ENCODE measurements at regions not wholly inside any gene's neighbourhood (a gene's known extent, or its start where the extent isn't known, plus 50 kb on each side); places are given as distances from the start of the nearest gene placed in this dataset.

DNA sequence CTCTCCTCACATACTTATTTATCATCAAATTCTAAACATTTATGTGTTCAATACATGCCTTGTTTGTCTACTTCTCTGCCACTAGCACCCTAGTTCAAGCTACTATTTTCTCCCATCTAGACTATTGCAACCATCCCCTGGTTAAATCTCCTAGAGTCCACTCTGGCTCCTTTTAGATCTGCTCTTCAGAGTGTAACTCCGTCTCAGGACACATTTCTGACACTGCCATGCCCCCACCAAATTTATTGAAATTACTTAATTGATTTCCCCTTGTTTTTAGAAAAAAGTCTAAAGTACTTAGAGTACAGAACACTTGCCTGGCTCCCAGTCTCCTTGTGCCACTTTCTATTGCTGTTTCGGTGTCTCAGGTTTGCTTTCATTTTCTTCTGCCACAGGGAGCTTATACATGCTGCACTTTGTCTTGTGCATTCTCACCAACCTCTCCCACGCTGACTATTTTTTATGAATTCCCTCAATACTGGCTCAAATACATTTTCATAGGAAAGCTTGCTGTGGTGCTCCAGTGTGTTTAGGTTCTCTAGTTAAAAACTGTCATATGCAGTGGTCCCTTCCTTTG, 792.3 kb downstream of the DIPK2A start:
- Histone ChIP-seq H3K4me1 (ENCODE audit: insufficient read depth, low read length) (no peaks in the 10 kb centered on the region), H2AFZ (ENCODE audit: low read depth, low read length) (no peak overlapping the region), H3K4me3 (ENCODE audit: low read length) (no peak overlapping the region), H3K36me3 (ENCODE audit: insufficient read depth, low read length) (no peaks in the 10 kb centered on the region), H3K27me3 (ENCODE audit: insufficient read depth, low read length) (no peaks in the 10 kb centered on the region), H3K9me3 (ENCODE audit: low read length) (no peaks in the 10 kb centered on the region)

DNA sequence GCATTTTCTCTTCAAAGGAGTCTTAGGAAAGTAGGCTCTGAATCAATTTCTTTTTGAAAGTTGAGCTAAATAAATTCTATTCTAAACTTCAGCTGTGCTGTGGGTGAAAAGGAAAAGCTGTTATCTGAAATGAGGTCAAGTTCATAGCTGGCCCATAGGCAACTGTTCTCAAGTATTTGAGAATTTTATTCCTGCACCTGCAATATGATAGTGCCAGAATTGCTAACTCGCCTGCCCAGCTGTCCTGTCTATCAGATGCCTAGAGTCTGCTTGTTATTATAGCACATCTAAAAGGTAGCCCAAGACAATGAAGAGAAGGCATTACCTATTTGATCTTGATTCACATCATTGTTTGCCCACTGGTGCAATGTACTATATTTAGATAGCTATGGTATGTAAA, 798.7 kb downstream of the DIPK2A start:
- Histone ChIP-seq H3K4me1 (ENCODE audit: insufficient read depth, low read length) (peaks cover 14% of the 10 kb centered on the region), H3K36me3 (ENCODE audit: insufficient read depth, low read length) (no peaks in the 10 kb centered on the region), H3K4me3 (ENCODE audit: low read length) (no peak overlapping the region)

DNA sequence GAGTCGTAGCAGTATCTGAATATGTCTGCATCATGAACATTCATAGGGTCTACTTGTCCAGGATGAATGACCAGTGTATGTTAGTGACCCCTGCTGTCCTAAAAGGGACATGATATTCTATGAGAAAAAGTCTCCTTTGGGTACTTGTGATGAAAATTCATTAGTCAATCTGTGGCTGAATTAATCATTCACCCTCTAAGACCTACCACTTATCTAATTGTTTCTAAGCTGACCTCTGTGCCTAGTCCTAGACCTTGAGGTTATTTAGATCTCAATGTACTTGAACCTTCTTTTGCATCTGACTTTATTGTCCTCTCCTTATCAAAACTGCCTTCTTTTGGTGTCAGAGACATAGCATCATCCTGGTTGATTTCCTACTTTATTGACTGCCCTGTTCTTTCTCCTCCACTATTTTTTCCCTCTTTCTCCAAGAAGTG, 799.3 kb downstream of the DIPK2A start:
- no peaks in the 10 kb centered on the region for H3K9me3 ChIP-seq (ENCODE audit: low read length)
- H3K36me3 ChIP-seq (ENCODE audit: insufficient read depth, low read length) = no peaks in the 10 kb centered on the region
- H3K4me1 ChIP-seq (ENCODE audit: insufficient read depth, low read length) = peaks cover 14% of the 10 kb centered on the region
- no peak overlapping the region for H3K4me3 ChIP-seq (ENCODE audit: low read length)
- no peak overlapping the region for H2AFZ ChIP-seq (ENCODE audit: low read depth, low read length)
- no peaks in the 10 kb centered on the region for H3K27me3 ChIP-seq (ENCODE audit: insufficient read depth, low read length)

More for the DNA sequence above, 798.7 kb downstream of the DIPK2A start:
- H3K9me3 ChIP-seq (ENCODE audit: low read length) = no peaks in the 10 kb centered on the region
- H3K27me3 ChIP-seq (ENCODE audit: insufficient read depth, low read length) = no peaks in the 10 kb centered on the region
- no peak overlapping the region for H2AFZ ChIP-seq (ENCODE audit: low read depth, low read length)

DNA sequence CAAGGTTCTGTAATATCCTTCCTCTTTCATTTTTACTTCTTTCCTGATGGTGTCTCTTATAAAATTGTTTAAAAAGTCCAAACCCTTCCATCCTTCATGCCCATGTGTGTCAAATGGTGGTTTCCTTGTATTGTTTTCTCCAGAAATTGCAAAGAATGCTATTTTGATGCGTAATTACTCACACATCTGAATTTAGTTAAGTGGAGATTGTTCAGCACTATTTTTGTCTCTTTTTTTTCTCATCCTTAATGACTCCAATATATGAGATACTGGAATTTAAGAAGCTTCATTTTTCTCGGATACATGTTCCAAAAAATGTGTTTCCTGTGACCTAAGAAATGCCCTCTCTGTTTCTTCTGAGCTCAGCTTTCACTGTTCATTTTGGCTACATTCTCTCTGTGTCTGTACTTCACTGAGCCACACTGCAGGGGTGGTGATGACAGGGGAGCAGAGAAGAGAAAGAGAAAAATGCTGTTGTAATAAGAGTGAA, 799.8 kb downstream of the DIPK2A start:
- no peaks in the 10 kb centered on the region for H3K36me3 ChIP-seq (ENCODE audit: insufficient read depth, low read length)
- no peaks in the 10 kb centered on the region for H3K9me3 ChIP-seq (ENCODE audit: low read length)
- H2AFZ ChIP-seq (ENCODE audit: low read depth, low read length) = no peak overlapping the region
- no peaks in the 10 kb centered on the region for H3K27me3 ChIP-seq (ENCODE audit: insufficient read depth, low read length)
- H3K4me3 ChIP-seq (ENCODE audit: low read length) = no peak overlapping the region
- H3K4me1 ChIP-seq (ENCODE audit: insufficient read depth, low read length) = peaks cover 14% of the 10 kb centered on the region

DNA sequence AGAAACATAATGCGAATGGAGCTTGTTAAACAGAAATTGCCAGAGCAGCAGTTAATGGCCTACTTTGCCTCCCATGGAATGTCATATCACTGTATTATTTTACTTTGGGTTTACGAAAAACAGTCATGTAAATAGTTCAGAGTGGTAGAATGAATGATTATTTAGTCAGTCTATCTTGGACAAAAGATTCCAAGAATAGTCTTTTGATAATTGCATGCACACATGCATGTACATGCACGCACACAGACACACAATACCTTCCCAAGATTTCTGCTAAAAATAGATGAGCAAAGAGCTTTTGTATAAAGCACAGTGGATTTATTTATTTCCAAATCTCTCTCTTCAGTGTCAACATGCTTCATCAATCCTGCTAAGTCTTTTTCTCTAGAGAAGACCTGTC, 800.7 kb downstream of the DIPK2A start:
- Histone ChIP-seq H3K9me3 (ENCODE audit: low read length) (no peaks in the 10 kb centered on the region), H3K36me3 (ENCODE audit: insufficient read depth, low read length) (no peaks in the 10 kb centered on the region), H3K4me3 (ENCODE audit: low read length) (no peak overlapping the region), H2AFZ (ENCODE audit: low read depth, low read length) (no peak overlapping the region), H3K27me3 (ENCODE audit: insufficient read depth, low read length) (no peaks in the 10 kb centered on the region), H3K4me1 (ENCODE audit: insufficient read depth, low read length) (peaks cover 14% of the 10 kb centered on the region)

DNA sequence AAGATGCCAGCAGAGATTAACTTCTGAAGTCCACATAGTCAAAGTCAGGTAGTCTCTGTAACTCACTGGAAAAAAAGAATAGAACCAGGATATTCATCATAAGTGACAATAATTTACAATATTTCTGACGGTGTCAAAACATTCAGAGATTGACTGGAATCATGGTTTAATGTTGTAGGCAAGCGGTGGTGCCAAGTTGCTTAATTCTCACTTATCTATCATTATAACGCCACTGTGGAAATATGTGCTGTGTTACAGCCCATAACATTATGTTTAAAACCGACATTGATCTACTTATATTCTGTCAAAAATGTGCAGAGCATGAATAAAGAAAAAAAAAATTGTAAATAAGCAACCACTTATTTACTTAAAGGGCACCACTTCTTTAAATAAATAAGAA, 801.7 kb downstream of the DIPK2A start:
- Histone ChIP-seq H3K4me3 (ENCODE audit: low read length) (no peak overlapping the region), H2AFZ (ENCODE audit: low read depth, low read length) (no peak overlapping the region), H3K9me3 (ENCODE audit: low read length) (no peaks in the 10 kb centered on the region), H3K27me3 (ENCODE audit: insufficient read depth, low read length) (no peaks in the 10 kb centered on the region), H3K36me3 (ENCODE audit: insufficient read depth, low read length) (no peaks in the 10 kb centered on the region), H3K4me1 (ENCODE audit: insufficient read depth, low read length) (peaks cover 14% of the 10 kb centered on the region)

DNA sequence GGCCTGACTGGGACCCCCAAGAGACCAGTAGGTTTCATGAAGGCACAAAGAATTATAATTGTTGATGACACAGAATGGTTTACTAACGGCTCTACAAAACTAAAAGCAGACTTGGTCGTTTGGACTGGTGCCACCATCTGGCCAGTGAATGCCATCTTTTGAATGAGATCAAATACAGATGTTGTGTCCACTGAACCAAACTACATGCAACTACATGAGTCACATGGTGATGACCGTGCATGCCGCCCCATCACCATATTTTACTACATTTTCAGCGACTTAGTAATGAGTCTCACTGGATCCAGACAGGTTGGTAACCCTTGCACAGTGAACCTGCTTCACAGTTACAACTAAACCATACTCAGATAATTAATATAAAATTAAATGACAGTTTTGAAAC, 803.3 kb downstream of the DIPK2A start:
- H3K4me1 ChIP-seq (ENCODE audit: insufficient read depth, low read length) = peaks cover 14% of the 10 kb centered on the region
- no peaks in the 10 kb centered on the region for H3K36me3 ChIP-seq (ENCODE audit: insufficient read depth, low read length)
- H3K27me3 ChIP-seq (ENCODE audit: insufficient read depth, low read length) = no peaks in the 10 kb centered on the region
- no peaks in the 10 kb centered on the region for H3K9me3 ChIP-seq (ENCODE audit: low read length)
- no peak overlapping the region for H3K4me3 ChIP-seq (ENCODE audit: low read length)
- H2AFZ ChIP-seq (ENCODE audit: low read depth, low read length) = no peak overlapping the region

DNA sequence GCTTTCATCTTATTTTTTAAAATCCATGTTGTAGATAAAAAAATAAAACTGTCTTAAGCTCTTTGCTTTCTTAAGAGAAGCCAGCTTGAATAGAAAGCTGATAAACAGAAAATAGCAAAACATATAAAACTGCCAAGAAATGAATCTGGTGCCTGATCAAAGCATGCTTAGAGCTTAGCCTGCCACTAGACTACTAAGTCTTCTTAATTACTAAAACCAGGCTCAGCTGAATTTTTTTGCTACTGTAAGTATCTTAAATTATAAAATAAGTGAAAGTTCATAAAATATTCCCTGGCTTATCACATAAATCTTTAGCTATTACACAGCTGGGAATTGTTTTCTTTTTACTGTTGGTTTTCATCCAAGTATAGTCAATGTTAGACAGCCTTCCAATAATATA, 803.9 kb downstream of the DIPK2A start:
- Histone ChIP-seq H3K27me3 (ENCODE audit: insufficient read depth, low read length) (no peaks in the 10 kb centered on the region), H2AFZ (ENCODE audit: low read depth, low read length) (no peak overlapping the region), H3K36me3 (ENCODE audit: insufficient read depth, low read length) (no peaks in the 10 kb centered on the region), H3K4me1 (ENCODE audit: insufficient read depth, low read length) (peaks cover 14% of the 10 kb centered on the region), H3K9me3 (ENCODE audit: low read length) (no peaks in the 10 kb centered on the region), H3K4me3 (ENCODE audit: low read length) (no peak overlapping the region)

DNA sequence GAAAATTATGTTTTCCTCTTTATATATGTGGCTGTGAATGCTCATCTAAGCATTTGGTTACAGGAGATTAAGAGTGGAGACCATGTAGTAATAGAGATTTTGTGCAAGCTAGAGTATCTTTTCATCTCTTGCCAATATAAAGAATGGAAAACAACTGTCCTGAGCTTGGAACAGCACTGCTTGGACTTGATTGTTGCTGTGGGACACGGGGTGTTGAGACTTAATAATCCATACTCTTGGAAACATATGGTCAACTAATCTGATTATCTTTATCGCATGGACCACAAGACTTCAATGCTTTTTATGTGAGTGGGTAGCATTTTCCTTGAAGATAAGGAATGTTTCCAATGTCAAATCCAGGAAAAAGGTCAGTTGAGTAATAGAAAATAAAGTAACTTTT, 806.3 kb downstream of the DIPK2A start:
- H3K27me3 ChIP-seq (ENCODE audit: insufficient read depth, low read length) = no peaks in the 10 kb centered on the region
- H3K36me3 ChIP-seq (ENCODE audit: insufficient read depth, low read length) = no peaks in the 10 kb centered on the region
- no peaks in the 10 kb centered on the region for H3K4me1 ChIP-seq (ENCODE audit: insufficient read depth, low read length)
- H3K4me3 ChIP-seq (ENCODE audit: low read length) = no peak overlapping the region
- H3K9me3 ChIP-seq (ENCODE audit: low read length) = no peaks in the 10 kb centered on the region
- H2AFZ ChIP-seq (ENCODE audit: low read depth, low read length) = no peak overlapping the region

DNA sequence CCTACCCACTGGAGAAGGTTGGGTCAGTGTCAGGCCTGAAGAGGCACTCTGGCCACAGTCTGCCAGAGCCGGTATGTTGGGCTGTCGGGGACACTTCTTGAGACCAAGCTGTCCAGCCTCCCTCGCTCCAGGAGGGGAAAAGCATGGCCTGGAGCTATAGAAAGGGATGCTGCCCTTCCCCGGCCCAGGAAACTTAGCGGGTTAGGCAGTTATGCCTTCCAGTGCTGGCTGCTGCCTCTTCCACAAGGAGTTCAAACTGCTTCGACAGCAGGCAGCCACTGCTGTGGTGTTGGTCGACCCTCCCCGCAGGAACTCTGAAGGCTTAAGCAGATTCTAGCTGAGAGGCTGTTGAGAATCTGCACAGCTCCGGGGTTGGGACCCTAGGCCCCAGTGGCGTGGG, 819.4 kb downstream of the DIPK2A start:
- Histone ChIP-seq H3K4me1 (ENCODE audit: insufficient read depth, low read length) (no peaks in the 10 kb centered on the region), H3K9me3 (ENCODE audit: low read length) (no peaks in the 10 kb centered on the region), H3K4me3 (ENCODE audit: low read length) (no peak overlapping the region), H3K36me3 (ENCODE audit: insufficient read depth, low read length) (no peaks in the 10 kb centered on the region), H2AFZ (ENCODE audit: low read depth, low read length) (no peak overlapping the region), H3K27me3 (ENCODE audit: insufficient read depth, low read length) (no peaks in the 10 kb centered on the region)

DNA sequence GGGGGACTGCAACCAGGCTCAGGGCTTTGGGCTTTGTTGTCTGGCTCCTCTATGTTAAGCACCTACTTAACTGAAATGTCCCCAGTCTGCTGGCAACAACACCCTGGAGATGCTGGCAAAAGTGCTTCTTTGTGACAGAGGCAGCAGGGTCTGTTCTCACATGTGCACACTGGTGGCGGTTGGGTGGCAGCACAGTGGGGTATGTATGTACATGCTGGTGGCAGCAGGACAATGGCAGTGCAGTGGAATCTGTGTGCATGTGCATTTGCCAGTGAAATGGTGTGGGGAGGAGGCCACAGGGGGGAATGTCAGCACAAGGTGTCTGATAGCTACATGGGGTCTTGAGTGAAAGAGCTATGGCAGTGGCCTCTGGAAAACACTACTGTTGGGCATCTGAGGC, 830.3 kb downstream of the DIPK2A start:
- Histone ChIP-seq H2AFZ (ENCODE audit: low read depth, low read length) (no peak overlapping the region), H3K4me1 (ENCODE audit: insufficient read depth, low read length) (no peaks in the 10 kb centered on the region), H3K4me3 (ENCODE audit: low read length) (no peak overlapping the region)

DNA sequence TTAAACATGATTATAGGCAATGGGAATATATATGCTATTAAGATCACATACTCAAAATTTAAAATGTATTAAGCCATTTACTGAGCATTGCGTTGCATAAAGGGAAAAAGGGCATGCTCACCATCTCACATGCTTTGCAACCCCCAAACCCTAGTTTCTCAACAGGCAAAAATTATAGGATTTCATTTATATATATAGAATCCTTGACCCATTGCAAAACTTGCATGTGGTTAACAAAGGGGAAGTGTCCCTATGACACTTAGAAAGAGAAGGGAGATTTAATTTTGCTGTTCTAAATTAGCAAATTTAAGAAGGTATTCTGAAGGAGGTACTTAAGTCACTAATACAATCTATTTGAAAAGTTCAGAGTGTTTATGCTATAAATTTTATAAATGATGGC, 837.8 kb downstream of the DIPK2A start:
- H3K4me1 ChIP-seq (ENCODE audit: insufficient read depth, low read length) = no peaks in the 10 kb centered on the region
- H3K4me3 ChIP-seq (ENCODE audit: low read length) = no peak overlapping the region
- no peak overlapping the region for H2AFZ ChIP-seq (ENCODE audit: low read depth, low read length)
- H3K36me3 ChIP-seq (ENCODE audit: insufficient read depth, low read length) = no peaks in the 10 kb centered on the region
- H3K9me3 ChIP-seq (ENCODE audit: low read length) = no peaks in the 10 kb centered on the region
- no peaks in the 10 kb centered on the region for H3K27me3 ChIP-seq (ENCODE audit: insufficient read depth, low read length)

More for the DNA sequence above, 830.3 kb downstream of the DIPK2A start:
- Histone ChIP-seq H3K36me3 (ENCODE audit: insufficient read depth, low read length) (no peaks in the 10 kb centered on the region), H3K27me3 (ENCODE audit: insufficient read depth, low read length) (no peaks in the 10 kb centered on the region), H3K9me3 (ENCODE audit: low read length) (no peaks in the 10 kb centered on the region)

DNA sequence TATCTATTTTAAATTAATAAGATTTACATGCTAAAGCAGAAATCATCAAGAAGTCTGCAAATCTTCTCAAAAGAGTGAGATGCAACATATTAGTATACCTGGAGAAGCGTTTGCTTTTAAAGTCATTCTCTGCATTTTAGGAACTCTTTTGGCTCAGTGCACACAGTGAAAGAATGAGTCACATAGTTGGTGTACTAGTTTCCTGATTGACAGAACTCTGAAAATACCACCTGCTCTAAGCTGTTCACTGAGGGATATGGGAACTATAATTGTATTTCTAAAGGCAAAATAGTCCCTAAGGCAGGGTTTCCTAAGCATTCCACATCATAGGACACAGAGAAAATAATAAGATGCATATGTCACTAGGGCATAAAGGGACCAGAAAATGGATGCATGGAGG, 838.5 kb downstream of the DIPK2A start:
- Histone ChIP-seq H2AFZ (ENCODE audit: low read depth, low read length) (no peak overlapping the region), H3K9me3 (ENCODE audit: low read length) (no peaks in the 10 kb centered on the region), H3K36me3 (ENCODE audit: insufficient read depth, low read length) (no peaks in the 10 kb centered on the region), H3K27me3 (ENCODE audit: insufficient read depth, low read length) (no peaks in the 10 kb centered on the region), H3K4me1 (ENCODE audit: insufficient read depth, low read length) (no peaks in the 10 kb centered on the region), H3K4me3 (ENCODE audit: low read length) (no peak overlapping the region)

DNA sequence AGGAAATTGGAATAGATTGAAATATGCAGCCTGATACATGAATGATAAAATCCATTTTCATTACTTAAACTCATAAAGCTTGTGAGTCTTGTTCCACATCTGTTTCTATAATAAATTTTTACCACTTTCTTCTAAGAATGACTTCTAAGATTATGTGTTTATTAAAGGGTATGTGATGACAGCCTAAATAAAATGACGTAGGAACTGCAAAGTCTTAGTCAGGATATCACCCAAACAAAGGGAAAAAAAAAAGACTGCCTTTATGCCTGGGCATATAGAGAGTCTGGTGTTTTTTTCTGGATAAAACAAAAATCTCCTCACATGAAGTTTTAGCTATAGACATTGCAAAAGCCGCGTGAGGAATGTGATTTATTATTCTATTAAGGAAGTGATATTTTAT, 844.0 kb downstream of the DIPK2A start:
- H3K27me3 ChIP-seq (ENCODE audit: insufficient read depth, low read length) = no peaks in the 10 kb centered on the region
- no peaks in the 10 kb centered on the region for H3K9me3 ChIP-seq (ENCODE audit: low read length)
- H3K36me3 ChIP-seq (ENCODE audit: insufficient read depth, low read length) = no peaks in the 10 kb centered on the region
- H2AFZ ChIP-seq (ENCODE audit: low read depth, low read length) = no peak overlapping the region
- H3K4me1 ChIP-seq (ENCODE audit: insufficient read depth, low read length) = peaks cover 5% of the 10 kb centered on the region
- H3K4me3 ChIP-seq (ENCODE audit: low read length) = no peak overlapping the region
